GM18870 (cell line): ENCODE measurements at regions not wholly inside any gene's neighbourhood (a gene's known extent, or its start where the extent isn't known, plus 50 kb on each side); places are given as distances from the start of the nearest gene placed in this dataset.
"Not testable (repeated sequence)": the region's sequence is repeated elsewhere in the genome, so short reads cannot be mapped to it uniquely, and the experiment has no call there.

Source experiments
- ATAC-seq: cut with Tn5 transposase; IDR thresholded peaks from one replicate; pipeline ENCODE4 v1.9.1; 2021; ENCODE audit warnings: moderate library complexity; ENCODE audit not compliant: unreplicated experiment

- ATAC-seq, result no peak
Observed at GRCh38 chr5:118606940-118607339, 381.4 kb downstream of the DTWD2 start.

DNA sequence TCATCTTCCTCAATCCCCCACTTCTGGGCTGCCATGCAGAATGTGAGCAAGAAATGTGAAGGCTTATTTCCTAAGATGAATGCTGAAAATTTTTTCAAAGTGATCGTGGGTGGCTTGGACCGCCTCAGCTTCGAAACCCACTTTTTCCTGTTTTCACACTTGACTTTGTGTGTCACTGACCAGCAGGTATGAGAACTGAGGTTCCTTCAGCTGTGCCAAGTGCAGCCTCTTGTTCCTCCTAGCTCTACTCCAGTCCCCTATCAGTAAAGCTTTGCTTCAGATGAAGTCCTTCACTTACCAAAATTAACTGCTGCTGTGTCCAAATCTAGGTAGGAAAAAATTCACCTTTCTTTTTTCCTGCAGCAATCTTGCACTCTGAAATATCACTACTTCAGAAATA is 382.6 kb downstream of the DTWD2 start:
- no peak for ATAC-seq

GRCh38 chr5:118604106-118604505 is 384.2 kb downstream of the DTWD2 start:
- no peak for ATAC-seq

DNA sequence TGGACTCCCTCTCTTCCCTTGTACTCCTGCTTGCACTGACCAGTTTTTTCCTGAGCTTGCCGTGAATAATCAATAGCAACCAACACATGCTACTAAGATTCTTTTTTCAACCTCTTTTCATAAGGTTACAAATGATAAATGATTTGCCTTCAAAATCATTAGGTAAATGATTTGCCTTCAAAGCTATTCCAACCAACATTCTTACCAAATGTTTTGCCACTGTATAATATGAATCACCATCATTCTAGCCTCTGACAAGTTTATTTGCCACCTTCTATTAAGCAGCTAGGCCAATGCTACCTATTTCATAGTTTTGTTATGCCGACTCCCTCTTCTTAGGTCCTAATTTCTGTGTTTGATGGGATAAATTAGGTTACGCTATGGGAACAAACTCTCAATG is 385.1 kb downstream of the DTWD2 start:
- no peak for ATAC-seq

DNA sequence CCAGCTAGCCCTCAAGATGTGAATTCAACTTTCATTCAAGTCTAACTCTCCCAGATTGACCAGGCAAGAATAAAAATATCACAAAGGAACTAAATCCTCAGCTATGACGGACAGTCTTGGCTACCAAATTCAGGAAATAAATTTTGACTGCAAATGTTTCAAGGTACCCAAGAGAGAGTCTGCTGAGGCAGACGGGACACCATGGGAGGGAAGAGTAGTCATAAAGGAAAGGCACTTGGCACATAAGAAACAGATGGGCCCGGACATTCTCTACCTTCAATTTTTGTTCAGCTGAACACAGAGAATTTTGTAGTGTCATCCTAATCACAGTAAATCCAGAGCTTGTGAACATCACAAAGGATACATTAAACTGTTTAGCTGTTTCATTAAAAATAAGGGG is 390.0 kb downstream of the DTWD2 start:
- no peak for ATAC-seq

DNA sequence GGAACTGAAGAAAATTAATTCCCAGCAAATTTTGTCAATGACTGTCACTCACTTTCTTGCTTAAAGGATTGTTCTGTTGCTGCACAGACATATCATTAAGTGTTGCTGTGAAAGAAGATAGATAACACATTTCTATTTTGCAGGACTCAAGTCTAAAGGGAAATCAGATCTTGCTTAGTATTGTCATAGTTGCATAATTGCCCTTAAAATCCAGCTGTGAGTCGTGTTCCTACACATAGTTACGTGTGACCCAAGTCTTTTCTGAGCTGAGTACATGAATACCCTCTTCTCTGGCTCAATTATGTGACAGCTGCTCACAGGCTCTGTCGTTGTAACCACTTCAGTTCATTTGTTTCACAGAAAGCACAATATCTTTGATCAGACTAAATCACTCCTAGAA is 390.8 kb downstream of the DTWD2 start:
- ATAC-seq, result no peak

DNA sequence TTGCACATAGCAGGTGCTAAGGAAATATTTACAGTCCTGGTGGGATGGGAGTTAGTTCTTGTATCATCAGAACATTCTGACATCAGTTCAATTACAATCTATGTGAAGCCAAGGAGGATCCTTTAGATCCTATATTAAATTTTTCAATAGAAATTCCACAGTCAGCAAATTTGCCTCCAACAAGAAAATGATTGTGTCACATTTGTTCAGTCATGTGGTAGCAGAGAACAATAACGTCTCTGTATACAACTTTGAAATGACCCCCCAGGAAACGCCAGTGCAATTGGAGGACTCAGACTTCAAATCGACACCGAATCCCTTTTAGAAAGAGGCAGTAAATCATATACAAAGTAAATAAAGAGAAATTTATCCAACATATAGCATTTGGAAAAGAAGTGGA is 392.1 kb downstream of the DTWD2 start:
- no peak for ATAC-seq

DNA sequence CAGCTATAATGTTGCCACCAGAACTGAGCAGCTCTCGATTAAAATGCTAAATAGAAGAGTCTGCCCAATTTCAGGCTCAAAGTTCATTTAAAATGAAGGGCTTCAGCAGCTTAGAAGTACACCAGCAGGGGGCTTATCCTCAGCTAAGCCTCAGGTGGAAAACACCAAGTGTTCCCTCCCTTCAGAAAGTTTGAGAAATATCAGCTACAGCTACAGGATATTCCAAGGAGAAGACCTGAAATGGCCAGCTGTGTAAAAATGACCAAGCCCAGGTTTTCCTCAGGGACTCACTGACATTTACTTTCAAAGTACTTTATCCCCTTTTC is 395.4 kb downstream of the DTWD2 start:
- no peak for ATAC-seq

GRCh38 chr5:118592229-118593002 is 395.9 kb downstream of the DTWD2 start:
- no peak for ATAC-seq

GRCh38 chr5:118590806-118591205 is 397.5 kb downstream of the DTWD2 start:
- no peak for ATAC-seq

GRCh38 chr5:118580949-118581348 is 407.4 kb downstream of the DTWD2 start:
- no peak for ATAC-seq

GRCh38 chr5:118578093-118578492 is 410.3 kb downstream of the DTWD2 start:
- no peak for ATAC-seq

- no peak for ATAC-seq
Observed at GRCh38 chr5:118577621-118578020, 410.7 kb downstream of the DTWD2 start.

GRCh38 chr5:118570276-118570675 is 418.1 kb downstream of the DTWD2 start:
- ATAC-seq, result not testable (repeated sequence)

GRCh38 chr5:118569596-118569995 is 418.8 kb downstream of the DTWD2 start:
- ATAC-seq, result not testable (repeated sequence)

DNA sequence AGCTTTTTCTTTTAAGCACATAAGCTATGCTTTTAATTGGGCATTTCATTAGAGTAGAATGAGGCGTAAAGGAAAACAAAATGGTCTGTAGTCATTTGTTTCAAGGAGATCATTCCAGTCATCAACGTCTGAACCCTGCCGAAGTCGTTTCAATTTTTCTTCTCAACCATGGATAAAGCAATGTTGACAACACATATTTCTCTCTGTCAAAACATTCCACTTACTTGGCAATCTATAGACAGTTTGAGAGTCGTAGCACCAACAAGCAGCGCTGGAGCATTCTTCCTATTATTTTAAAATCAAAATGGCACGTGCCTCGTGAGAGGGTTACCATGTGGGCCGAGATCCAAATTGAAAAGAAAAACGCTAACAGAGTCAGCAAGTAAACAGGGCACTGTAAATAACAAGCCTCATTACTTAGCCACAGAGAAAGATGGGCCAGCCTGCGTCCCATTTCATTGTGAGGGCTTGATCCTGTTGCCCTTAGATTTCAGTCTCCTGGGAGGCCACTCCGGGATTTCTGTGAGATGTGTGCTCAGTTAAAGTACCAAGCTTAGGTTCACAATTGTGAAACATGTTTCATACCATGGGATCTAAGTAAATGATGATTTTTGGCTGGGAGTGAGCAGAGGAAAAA is 422.9 kb downstream of the DTWD2 start:
- no peak for ATAC-seq

DNA sequence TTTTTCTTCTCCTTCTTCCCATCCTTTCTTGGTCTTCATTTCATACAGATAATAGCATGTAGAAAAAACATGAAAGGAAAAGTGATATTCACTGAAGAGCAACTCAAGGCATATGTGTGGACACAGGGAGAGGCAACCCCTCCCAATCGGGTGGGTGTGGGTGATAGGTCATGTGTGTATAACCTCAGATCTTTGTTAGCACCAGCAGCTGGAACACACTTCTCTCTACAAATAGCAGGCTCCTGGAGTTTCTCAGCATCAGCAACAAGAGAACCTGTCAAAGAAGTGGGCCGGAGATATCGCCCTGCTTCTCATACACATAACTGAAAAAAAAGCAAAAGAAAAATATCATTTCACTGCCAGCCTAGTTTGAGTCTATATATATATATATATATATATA is 426.4 kb downstream of the DTWD2 start:
- no peak for ATAC-seq

GRCh38 chr5:118561235-118561634 is 427.1 kb downstream of the DTWD2 start:
- ATAC-seq, result no peak

DNA sequence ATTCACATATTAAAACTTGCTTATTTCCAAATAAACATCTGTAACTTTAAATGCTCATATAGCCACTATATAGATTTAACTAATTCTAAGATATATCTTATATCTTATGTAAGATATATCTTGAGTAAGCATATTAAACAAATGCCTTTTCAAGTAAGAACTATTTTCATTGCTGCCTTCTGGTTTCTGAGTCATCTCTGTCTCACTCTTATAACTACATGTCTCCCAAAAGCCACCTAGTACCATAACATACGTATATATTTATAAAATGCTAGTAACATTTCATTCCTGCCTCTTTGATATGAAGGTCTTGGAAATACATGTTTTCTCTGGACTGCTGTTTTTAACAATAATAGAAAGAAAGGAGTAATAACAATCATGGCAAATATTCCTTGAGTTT is 429.5 kb downstream of the DTWD2 start:
- ATAC-seq, result no peak

- ATAC-seq, result no peak
Observed at GRCh38 chr5:118557251-118557661, 431.1 kb downstream of the DTWD2 start.

GRCh38 chr5:118556792-118557191 is 431.6 kb downstream of the DTWD2 start:
- no peak for ATAC-seq

GRCh38 chr5:118555727-118556126 is 432.6 kb downstream of the DTWD2 start:
- no peak for ATAC-seq

DNA sequence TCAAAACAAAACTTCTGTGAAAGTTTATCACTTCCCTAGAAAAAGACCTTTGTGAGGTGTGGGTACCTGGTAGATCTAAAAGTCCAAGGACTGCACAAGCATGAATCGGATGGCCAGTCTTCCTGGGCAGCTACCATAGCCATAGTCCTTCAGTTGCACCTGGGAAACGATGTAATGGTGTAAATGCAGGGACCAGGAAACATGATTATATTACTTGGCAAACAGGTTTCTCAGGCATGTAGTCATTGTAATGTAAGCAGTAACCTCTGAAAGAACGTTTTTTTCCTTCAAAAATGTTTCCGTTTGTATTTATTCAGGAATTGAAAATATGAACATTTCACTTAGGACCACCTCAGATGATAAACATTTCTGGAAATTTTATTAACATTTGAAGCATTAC is 433.4 kb downstream of the DTWD2 start:
- ATAC-seq, result no peak
